ENCODE measurements at regions not wholly inside any gene's neighbourhood (a gene's known extent, or its start where the extent isn't known, plus 50 kb on each side); places are given as distances from the start of the nearest gene placed in this dataset.

GRCh38 chr17:71801301-71801700 lies 319.5 kb upstream of the SOX9 start:
- TF ChIP-seq CTCF (conservative IDR thresholded peaks at IDR 0.05) (no peak), EZH2 (IDR thresholded peaks at IDR 0.05; ENCODE audit: low read depth) (no peak)
- no peak overlapping the region for H3K27ac ChIP-seq
- H2AFZ ChIP-seq = no peak overlapping the region
- POLR2A ChIA-PET (ENCODE audit: unreplicated experiment) = no interaction called here
- H3K79me2 ChIP-seq (ENCODE audit: low read depth) = no peaks in the 10 kb centered on the region
- no peaks in the 10 kb centered on the region for H3F3A ChIP-seq (ENCODE audit: insufficient read depth, low read depth)
- no peaks in the 10 kb centered on the region for H3K9me3 ChIP-seq (ENCODE audit: insufficient read depth, low read depth)
- CTCF ChIA-PET = no interaction called here
- H4K20me1 ChIP-seq (ENCODE audit: insufficient read depth) = no peaks in the 10 kb centered on the region
- intact Hi-C loops (cut with micrococcal nuclease; ENCODE audit: unreplicated experiment) = no loop called here
- no peaks in the 10 kb centered on the region for H3K27me3 ChIP-seq (ENCODE audit: insufficient read depth, low read depth)
- no peak overlapping the region for H3K4me2 ChIP-seq
- no peak for DNase-seq
- no TSS peak for BruUV-seq (replicated peaks)
- H3K4me1 ChIP-seq (replicated peaks; ENCODE audit: insufficient read depth) = no peaks in the 10 kb centered on the region
- no peaks in the 10 kb centered on the region for H3K36me3 ChIP-seq (ENCODE audit: low read depth)
- no peaks in the 10 kb centered on the region for H3K9me2 ChIP-seq (ENCODE audit: insufficient read depth)
- no peak overlapping the region for H3K4me3 ChIP-seq

GRCh38 chr17:71802663-71803062 lies 318.2 kb upstream of the SOX9 start:
- no peak overlapping the region for H3K4me2 ChIP-seq
- no peaks in the 10 kb centered on the region for H4K20me1 ChIP-seq (ENCODE audit: insufficient read depth)
- DNase-seq = no peak
- H2AFZ ChIP-seq = no peak overlapping the region
- no peaks in the 10 kb centered on the region for H3K27me3 ChIP-seq (ENCODE audit: insufficient read depth, low read depth)
- H3K79me2 ChIP-seq (ENCODE audit: low read depth) = no peaks in the 10 kb centered on the region
- TF ChIP-seq EZH2 (IDR thresholded peaks at IDR 0.05; ENCODE audit: low read depth) (no peak), CTCF (conservative IDR thresholded peaks at IDR 0.05) (no peak)
- no peaks in the 10 kb centered on the region for H3F3A ChIP-seq (ENCODE audit: insufficient read depth, low read depth)
- no peaks in the 10 kb centered on the region for H3K36me3 ChIP-seq (ENCODE audit: low read depth)
- H3K4me1 ChIP-seq (replicated peaks; ENCODE audit: insufficient read depth) = no peaks in the 10 kb centered on the region
- no peaks in the 10 kb centered on the region for H3K9me2 ChIP-seq (ENCODE audit: insufficient read depth)
- ChIA-PET CTCF (no interaction called here), POLR2A (ENCODE audit: unreplicated experiment) (no interaction called here)
- H3K9me3 ChIP-seq (ENCODE audit: insufficient read depth, low read depth) = no peaks in the 10 kb centered on the region
- intact Hi-C loops (cut with micrococcal nuclease; ENCODE audit: unreplicated experiment) = no loop called here
- no peak overlapping the region for H3K4me3 ChIP-seq
- no peak overlapping the region for H3K27ac ChIP-seq
- BruUV-seq (replicated peaks) = no TSS peak

GRCh38 chr17:71803656-71804284 lies 317.1 kb upstream of the SOX9 start:
- H3K36me3 ChIP-seq (ENCODE audit: low read depth) = no peaks in the 10 kb centered on the region
- H3K9me3 ChIP-seq (ENCODE audit: insufficient read depth, low read depth) = no peaks in the 10 kb centered on the region
- no peak overlapping the region for H3K4me3 ChIP-seq
- TF ChIP-seq EZH2 (IDR thresholded peaks at IDR 0.05; ENCODE audit: low read depth) = no peak
- no peak for TF ChIP-seq CTCF (conservative IDR thresholded peaks at IDR 0.05)
- no peak overlapping the region for H3K4me2 ChIP-seq
- H3K27ac ChIP-seq = no peak overlapping the region
- H3K4me1 ChIP-seq (replicated peaks; ENCODE audit: insufficient read depth) = no peaks in the 10 kb centered on the region
- DNase-seq = no peak
- H3F3A ChIP-seq (ENCODE audit: insufficient read depth, low read depth) = no peaks in the 10 kb centered on the region
- no peaks in the 10 kb centered on the region for H3K9me2 ChIP-seq (ENCODE audit: insufficient read depth)
- intact Hi-C loops (cut with micrococcal nuclease; ENCODE audit: unreplicated experiment) = no loop called here
- H3K27me3 ChIP-seq (ENCODE audit: insufficient read depth, low read depth) = no peaks in the 10 kb centered on the region
- no TSS peak for BruUV-seq (replicated peaks)
- no peaks in the 10 kb centered on the region for H4K20me1 ChIP-seq (ENCODE audit: insufficient read depth)
- H2AFZ ChIP-seq = no peak overlapping the region
- ChIA-PET POLR2A (ENCODE audit: unreplicated experiment) (interaction anchor here (0.7 kb wide), 1 partner anchor 1152 kb away, joined by 4 read pairs; no protein-coding TSS in a partner anchor), CTCF (no interaction called here)
- H3K79me2 ChIP-seq (ENCODE audit: low read depth) = no peaks in the 10 kb centered on the region

Data from PC-9 (cell line).